Right lobe of liver (tissue), 6 donors: ENCODE measurements at regions not wholly inside any gene's neighbourhood (a gene's known extent, or its start where the extent isn't known, plus 50 kb on each side); places are given as distances from the start of the nearest gene placed in this dataset.

Experiments used
- ATAC-seq, 4 donors: fragments of 200-7000 bp; cut with Tn5 transposase; one replicate each; pipeline ENCODE4 v1.9.1; 2020; ENCODE audit warnings: mild to moderate bottlenecking in 4 of 4, moderate library complexity in 4 of 4
- DNase-seq, 3 donors: peaks; one replicate each; pipeline ENCODE4 v3.0.0-alpha.2; 2020
- H3K27ac ChIP-seq, 3 donors: fragments of 200-600 bp; one replicate each; pipeline ENCODE4 v1.8.0; 2022
- H3K27me3 ChIP-seq, 2 donors: fragments of 200-600 bp; one replicate each; pipeline ENCODE4 v1.8.0; 2022
- H3K36me3 ChIP-seq, 4 donors: fragments of 200-600 bp; sonication (generic) in 1 of 4; one replicate each; pipeline versions ENCODE4 v1.5.1 to v1.8.0; 2017 to 2022; ENCODE audit warnings: control low read depth in 1 of 4
- H3K4me1 ChIP-seq, 4 donors: fragments of 200-600 bp; sonication (generic) in 1 of 4; one replicate each; pipeline versions ENCODE4 v1.5.1 to v1.8.0; 2017 to 2022; ENCODE audit warnings: control low read depth in 1 of 4
- H3K4me3 ChIP-seq, 3 donors: fragments of 200-600 bp; one replicate each; pipeline ENCODE4 v1.8.0; 2022
- H3K9me3 ChIP-seq, 4 donors: fragments of 200-600 bp; sonication (generic) in 1 of 4; one replicate each; pipeline versions ENCODE4 v1.5.1 to v1.8.0; 2017 to 2022; ENCODE audit warnings: control low read depth in 1 of 4
- POLR2A ChIP-seq: fragments of 450-650 bp; IDR thresholded peaks from one replicate; pipeline ENCODE4 v1.6.1; 2017; ENCODE audit warnings: antibody characterized with exemption, mild to moderate bottlenecking
- whole genome bisulfite sequencing: methylation state at CpG from one replicate; pipeline ENCODE4 v1.1.6; 2018; ENCODE audit warnings: low coverage, low lambda C conversion rate; ENCODE audit not compliant: insufficient coverage; ENCODE audit errors: missing lambda C conversion rate; 5-methylcytosine and 5-hydroxymethylcytosine counted together
- intact Hi-C, 2 donors: fragments of 100-400 bp; cut with DNase I; formaldehyde crosslinking; loops; one replicate each; pipeline versions ENCODE4 v1.11.2 to v1.14.1; 2022
- TF ChIP-seq, protein P1 (sequence below), 4 donors: fragments of 200-600 bp in 3 of 4; fragments of 450-650 bp in 1 of 4; IDR thresholded peaks; one replicate each; pipeline versions ENCODE4 v1.5.1 to v1.8.0; 2016 to 2022; ENCODE audit warnings: antibody characterized with exemption in 4 of 4, mild to moderate bottlenecking in 2 of 4
- donor health status: DM: no; HTN: yes; CAD: no.
- donor health status: DM: no; HTN: no; CAD: no.
- donor health status: DM: no; HTN: no; CAD: no.
- donor health status: DM: no; HTN: yes; CAD: no.
- donor health status: DM: no; HTN: yes; CAD: no.

DNA sequence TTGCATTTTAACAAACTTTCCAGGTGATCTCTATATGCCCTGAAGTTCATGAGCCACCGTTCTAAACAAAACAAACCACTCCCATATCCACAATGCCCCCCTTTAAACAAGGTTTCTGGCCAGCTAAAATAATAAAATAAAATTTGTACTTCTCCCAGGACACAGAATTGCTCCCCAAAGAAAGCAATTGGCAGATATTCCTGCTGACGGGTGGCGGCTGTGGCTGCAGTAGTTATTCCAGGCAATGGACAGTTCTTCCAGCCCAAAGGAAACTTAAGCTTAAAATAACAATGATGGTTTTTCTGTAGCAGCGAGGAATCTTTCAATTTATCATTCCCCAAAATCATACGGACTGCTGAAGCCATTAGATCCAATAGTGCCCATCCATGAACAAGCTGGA is 260.5 kb upstream of the ZNF521 start:
- no peaks in the 10 kb centered on the region for H3K27me3 ChIP-seq
- DNase-seq (no peak), ATAC-seq (no peak)
- no peaks in the 10 kb centered on the region for H3K36me3 ChIP-seq
- no peaks in the 10 kb centered on the region for H3K4me1 ChIP-seq
- H3K4me3 ChIP-seq: no peak overlapping the region
- no peaks in the 10 kb centered on the region for H3K9me3 ChIP-seq
- TF ChIP-seq POLR2A: no peak
- TF ChIP-seq, protein P1, sequence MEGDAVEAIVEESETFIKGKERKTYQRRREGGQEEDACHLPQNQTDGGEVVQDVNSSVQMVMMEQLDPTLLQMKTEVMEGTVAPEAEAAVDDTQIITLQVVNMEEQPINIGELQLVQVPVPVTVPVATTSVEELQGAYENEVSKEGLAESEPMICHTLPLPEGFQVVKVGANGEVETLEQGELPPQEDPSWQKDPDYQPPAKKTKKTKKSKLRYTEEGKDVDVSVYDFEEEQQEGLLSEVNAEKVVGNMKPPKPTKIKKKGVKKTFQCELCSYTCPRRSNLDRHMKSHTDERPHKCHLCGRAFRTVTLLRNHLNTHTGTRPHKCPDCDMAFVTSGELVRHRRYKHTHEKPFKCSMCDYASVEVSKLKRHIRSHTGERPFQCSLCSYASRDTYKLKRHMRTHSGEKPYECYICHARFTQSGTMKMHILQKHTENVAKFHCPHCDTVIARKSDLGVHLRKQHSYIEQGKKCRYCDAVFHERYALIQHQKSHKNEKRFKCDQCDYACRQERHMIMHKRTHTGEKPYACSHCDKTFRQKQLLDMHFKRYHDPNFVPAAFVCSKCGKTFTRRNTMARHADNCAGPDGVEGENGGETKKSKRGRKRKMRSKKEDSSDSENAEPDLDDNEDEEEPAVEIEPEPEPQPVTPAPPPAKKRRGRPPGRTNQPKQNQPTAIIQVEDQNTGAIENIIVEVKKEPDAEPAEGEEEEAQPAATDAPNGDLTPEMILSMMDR (IDR thresholded peaks at IDR 0.05): no peak
- no peak overlapping the region for H3K27ac ChIP-seq
- 71% methylated on average over 5 of the region's 5 CpGs for WGBS
- intact Hi-C loops: no loop called here

DNA sequence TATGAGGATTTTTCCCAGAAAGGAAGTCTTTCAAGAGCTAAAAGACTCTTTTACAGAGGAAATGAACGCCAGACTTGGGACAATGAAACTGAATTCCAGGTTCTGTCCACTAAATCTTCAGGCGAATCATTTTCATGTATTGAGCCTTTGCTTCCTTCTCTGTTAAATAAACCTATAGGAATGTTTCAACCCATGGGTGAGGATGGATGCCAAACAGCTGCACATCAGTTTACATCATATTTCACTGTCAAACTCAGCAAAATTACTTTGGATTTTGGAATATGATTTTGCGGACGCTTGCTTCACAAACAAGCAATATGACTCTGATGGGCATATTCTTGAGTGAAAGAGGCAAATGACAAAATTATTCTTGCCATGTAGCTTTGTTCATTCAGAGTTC is 256.1 kb upstream of the ZNF521 start:
- intact Hi-C loops: no loop called here
- no peak overlapping the region for H3K27ac ChIP-seq
- no peak for ATAC-seq
- H3K36me3 ChIP-seq: no peaks in the 10 kb centered on the region
- TF ChIP-seq POLR2A: no peak
- TF ChIP-seq, protein P1 (IDR thresholded peaks at IDR 0.05): no peak
- no peak overlapping the region for H3K4me3 ChIP-seq
- H3K4me1 ChIP-seq: no peaks in the 10 kb centered on the region
- no peaks in the 10 kb centered on the region for H3K27me3 ChIP-seq
- WGBS: 68% methylated on average over 4 of the region's 4 CpGs
- DNase-seq: no peak
- H3K9me3 ChIP-seq: no peaks in the 10 kb centered on the region

DNA sequence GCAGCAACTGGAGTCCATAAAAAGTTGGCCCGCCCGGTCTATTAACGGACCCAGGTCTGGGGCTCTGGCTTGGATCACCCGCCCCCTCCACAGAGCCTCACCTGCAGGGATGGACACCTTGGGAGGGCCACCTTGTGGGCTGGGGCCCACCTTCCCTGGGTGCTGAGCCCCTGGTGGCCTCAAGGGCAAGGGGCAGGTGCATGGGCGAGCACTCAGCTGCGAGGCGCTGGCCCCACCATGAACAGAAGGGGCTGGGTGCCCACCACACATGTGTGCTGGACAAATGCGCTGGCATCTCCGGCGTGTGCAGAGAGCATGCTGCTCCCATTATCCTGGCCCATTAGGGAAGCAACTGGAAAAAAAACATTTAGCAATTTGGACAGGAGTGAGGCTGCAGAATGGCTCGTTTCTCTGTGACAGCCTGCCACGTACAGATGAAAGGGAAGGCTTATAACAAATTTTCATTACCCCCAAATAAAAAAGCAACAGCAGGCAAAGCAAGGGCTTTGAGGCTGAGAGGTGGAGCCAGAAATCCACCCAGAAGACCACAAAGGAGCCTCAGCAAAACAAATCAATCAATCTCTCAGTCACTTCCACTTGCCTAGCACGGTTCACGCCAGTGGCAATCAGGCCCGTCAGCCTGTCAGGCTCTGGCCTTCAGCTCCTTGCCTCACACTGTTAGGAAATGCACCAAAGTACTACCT is 253.1 kb upstream of the ZNF521 start:
- no peaks in the 10 kb centered on the region for H3K27me3 ChIP-seq
- intact Hi-C loops: no loop called here
- H3K4me1 ChIP-seq: no peaks in the 10 kb centered on the region
- no peaks in the 10 kb centered on the region for H3K9me3 ChIP-seq
- H3K36me3 ChIP-seq: no peaks in the 10 kb centered on the region
- H3K4me3 ChIP-seq: no peak overlapping the region
- no peak for DNase-seq
- WGBS: 50% methylated on average over 10 of the region's 15 CpGs
- TF ChIP-seq, protein P1 (IDR thresholded peaks at IDR 0.05): no peak
- peak in 1 of 4 donors; percentile 29 for ATAC-seq
- H3K27ac ChIP-seq: no peak overlapping the region

DNA sequence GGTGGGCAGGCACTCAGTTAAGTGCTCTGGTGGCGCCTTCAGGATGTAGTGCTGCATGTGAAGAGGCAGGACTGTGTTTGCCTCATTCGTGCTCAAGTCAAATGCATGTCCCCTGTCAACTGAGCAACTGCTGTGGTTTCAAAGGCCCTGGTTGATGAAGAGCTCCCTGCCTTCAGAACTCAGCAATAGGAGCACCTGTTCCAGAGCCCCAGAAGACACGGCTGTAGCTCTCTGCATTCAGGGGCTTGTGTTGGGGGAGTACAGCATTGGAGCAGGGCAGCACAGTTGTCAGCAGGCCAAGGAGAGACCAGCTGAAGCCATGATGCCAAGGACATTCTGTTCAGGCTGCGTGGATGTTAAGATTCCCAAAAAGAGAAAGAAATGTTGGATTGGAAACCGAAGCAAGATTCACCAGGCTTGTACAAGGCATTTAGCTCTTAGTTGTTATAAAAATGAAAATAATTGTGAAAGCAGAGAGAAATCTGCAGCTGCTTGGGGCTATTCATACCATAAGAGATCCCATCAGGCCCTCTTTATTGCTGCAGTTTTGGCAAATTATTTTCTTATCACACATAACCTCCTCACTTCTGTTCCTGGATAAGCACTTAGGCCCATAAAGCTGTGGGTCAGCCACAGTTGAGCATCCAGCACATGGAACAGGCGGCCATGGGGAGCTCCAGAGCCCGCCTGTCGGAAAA is 252.4 kb upstream of the ZNF521 start:
- Histone ChIP-seq H3K36me3 (no peaks in the 10 kb centered on the region), H3K9me3 (no peaks in the 10 kb centered on the region), H3K4me1 (no peaks in the 10 kb centered on the region), H3K4me3 (no peak overlapping the region), H3K27ac (no peak overlapping the region), H3K27me3 (no peaks in the 10 kb centered on the region)
- 49% methylated on average over 7 of the region's 8 CpGs for WGBS
- DNase-seq (no peak), ATAC-seq (no peak)
- intact Hi-C loops: no loop called here
- TF ChIP-seq, protein P1 (IDR thresholded peaks at IDR 0.05): no peak
- no peak for TF ChIP-seq POLR2A
